Keratinocyte (primary cell): ENCODE measurements at regions not wholly inside any gene's neighbourhood (a gene's known extent, or its start where the extent isn't known, plus 50 kb on each side); places are given as distances from the start of the nearest gene placed in this dataset.

Source experiments
- EZH2 ChIP-seq: IDR thresholded peaks from one replicate; pipeline ENCODE4 v1.6.1; 2012; ENCODE audit warnings: inconsistent platforms, mild to moderate bottlenecking, low read length, moderate library complexity
- TF ChIP-seq, protein P1 (sequence below), 3 experiments: IDR thresholded peaks in 1 of 3; conservative IDR thresholded peaks in 1 of 3; optimal IDR thresholded peaks in 1 of 3; 2 replicates in 2 of 3; 3 replicates in 1 of 3; pipeline versions ENCODE3 to v1.5.1; 2011; ENCODE audit warnings: low read length in 3 of 3, mild to moderate bottlenecking in 3 of 3, moderate library complexity in 2 of 3, control low read depth in 1 of 3, inconsistent platforms in 1 of 3; ENCODE audit not compliant: insufficient read depth in 2 of 3; ENCODE audit errors: extremely low read depth in 1 of 3

DNA sequence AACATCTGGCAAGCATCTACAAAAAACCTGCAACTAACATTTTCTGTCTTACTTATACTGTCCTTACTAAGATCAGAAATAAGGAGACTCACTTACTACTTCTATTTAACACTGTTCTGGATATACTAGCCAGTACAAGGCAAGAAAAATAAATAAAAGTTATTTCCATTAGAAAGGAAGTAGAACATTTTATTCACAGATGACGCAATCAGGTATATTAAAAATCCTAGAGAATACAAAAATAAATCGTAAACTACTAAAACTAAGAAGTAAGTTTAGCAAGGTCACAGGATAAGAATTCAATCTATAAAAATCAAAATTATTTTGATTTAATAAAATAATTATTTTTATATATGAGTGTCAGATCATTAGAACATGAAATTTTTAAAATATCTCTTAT is 264.6 kb downstream of the BARHL2 start:
- TF ChIP-seq, protein P1, sequence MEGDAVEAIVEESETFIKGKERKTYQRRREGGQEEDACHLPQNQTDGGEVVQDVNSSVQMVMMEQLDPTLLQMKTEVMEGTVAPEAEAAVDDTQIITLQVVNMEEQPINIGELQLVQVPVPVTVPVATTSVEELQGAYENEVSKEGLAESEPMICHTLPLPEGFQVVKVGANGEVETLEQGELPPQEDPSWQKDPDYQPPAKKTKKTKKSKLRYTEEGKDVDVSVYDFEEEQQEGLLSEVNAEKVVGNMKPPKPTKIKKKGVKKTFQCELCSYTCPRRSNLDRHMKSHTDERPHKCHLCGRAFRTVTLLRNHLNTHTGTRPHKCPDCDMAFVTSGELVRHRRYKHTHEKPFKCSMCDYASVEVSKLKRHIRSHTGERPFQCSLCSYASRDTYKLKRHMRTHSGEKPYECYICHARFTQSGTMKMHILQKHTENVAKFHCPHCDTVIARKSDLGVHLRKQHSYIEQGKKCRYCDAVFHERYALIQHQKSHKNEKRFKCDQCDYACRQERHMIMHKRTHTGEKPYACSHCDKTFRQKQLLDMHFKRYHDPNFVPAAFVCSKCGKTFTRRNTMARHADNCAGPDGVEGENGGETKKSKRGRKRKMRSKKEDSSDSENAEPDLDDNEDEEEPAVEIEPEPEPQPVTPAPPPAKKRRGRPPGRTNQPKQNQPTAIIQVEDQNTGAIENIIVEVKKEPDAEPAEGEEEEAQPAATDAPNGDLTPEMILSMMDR (optimal IDR thresholded peaks at IDR 0.05 in 1 of 3, IDR thresholded peaks at IDR 0.05 in 1 of 3, conservative IDR thresholded peaks at IDR 0.05 in 1 of 3; ENCODE audit: extremely low read depth in 1 of 3, insufficient read depth in 2 of 3, low read length in 3 of 3): no peak
- no peak for TF ChIP-seq EZH2
